ENCODE measurements at regions not wholly inside any gene's neighbourhood (a gene's known extent, or its start where the extent isn't known, plus 50 kb on each side); places are given as distances from the start of the nearest gene placed in this dataset.

DNA sequence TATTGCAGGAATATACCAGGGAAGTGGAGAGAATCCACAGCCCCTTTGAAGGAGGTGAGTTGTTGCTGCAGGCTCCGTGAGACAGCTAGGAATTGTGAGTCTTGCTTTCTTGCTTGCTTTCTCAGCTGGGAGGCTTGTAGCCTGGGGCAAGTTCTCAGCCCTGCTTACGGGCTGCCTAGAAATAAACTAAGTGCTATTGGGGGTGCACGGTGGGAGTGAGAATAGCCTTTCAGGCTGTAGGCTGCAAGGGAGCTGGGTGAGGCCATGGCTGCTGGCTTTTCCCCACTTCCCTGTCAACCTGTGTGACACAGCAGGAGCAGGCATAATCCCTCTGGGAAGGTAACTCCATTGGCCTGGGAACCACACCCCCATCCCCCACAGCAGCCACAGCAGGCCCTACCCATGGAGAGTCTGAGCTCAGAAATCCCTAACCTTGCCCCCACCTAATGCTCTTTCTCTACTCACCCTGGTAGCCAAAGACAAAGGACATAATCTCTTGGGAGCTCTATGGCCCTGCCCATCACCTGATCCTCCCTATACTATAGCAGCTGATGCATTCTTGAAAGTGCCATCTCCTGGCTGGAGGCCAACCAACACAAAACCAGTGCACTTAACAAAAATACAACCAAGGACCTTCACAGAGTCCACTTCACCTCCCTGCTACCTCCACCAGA lies 113.0 kb downstream of the MMRN1 start:
- peak overlapping the region; percentile 27; the same call in 1 of the 2 replicates for H3K9ac ChIP-seq (ENCODE audit: low read depth, low read length)
- H3K4me1 ChIP-seq (ENCODE audit: insufficient read depth, low read length): peaks cover 5% of the 10 kb centered on the region; the same call in 1 of the 2 replicates
- H3K9me3 ChIP-seq (ENCODE audit: control insufficient read depth, insufficient read depth, low read length): no peaks in the 10 kb centered on the region
- H3K36me3 ChIP-seq (ENCODE audit: insufficient read depth, low read length): no peaks in the 10 kb centered on the region

GRCh38 chr4:90012918-90013317 lies 114.3 kb upstream of the CCSER1 start:
- Histone ChIP-seq H3K9me3 (ENCODE audit: control insufficient read depth, insufficient read depth, low read length) (no peaks in the 10 kb centered on the region), H3K36me3 (ENCODE audit: insufficient read depth, low read length) (no peaks in the 10 kb centered on the region), H3K4me1 (ENCODE audit: insufficient read depth, low read length) (no peaks in the 10 kb centered on the region)

GRCh38 chr4:90024519-90024918 lies 102.7 kb upstream of the CCSER1 start:
- H3K9ac ChIP-seq (ENCODE audit: low read depth, low read length): no peak overlapping the region
- no peaks in the 10 kb centered on the region for H3K4me1 ChIP-seq (ENCODE audit: insufficient read depth, low read length)
- H3K9me3 ChIP-seq (ENCODE audit: control insufficient read depth, insufficient read depth, low read length): no peaks in the 10 kb centered on the region
- no peaks in the 10 kb centered on the region for H3K36me3 ChIP-seq (ENCODE audit: insufficient read depth, low read length)

More at GRCh38 chr4:90012918-90013317, 114.3 kb upstream of the CCSER1 start:
- H3K9ac ChIP-seq (ENCODE audit: low read depth, low read length): no peak overlapping the region

GRCh38 chr4:90025248-90025647 lies 101.9 kb upstream of the CCSER1 start:
- Histone ChIP-seq H3K36me3 (ENCODE audit: insufficient read depth, low read length) (no peaks in the 10 kb centered on the region), H3K9ac (ENCODE audit: low read depth, low read length) (no peak overlapping the region), H3K9me3 (ENCODE audit: control insufficient read depth, insufficient read depth, low read length) (no peaks in the 10 kb centered on the region), H3K4me1 (ENCODE audit: insufficient read depth, low read length) (no peaks in the 10 kb centered on the region)

DNA sequence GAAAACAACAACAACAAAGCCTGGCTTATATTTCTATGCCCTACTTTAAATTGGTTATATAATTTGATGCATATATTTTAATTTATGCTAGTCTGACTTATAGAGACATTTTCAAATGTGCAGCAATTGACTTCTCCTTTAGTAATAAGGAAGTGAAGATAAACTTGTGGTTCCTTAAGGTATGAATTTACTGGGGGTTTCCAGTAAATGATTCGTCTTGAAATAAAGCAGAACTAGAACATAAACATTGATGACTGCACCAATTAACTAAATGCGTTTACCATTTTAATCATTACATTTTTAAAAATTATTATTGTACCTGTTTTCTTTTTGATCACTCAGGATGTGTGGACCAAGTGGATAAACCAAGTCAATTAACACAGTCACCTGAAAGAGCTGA lies 99.6 kb upstream of the CCSER1 start:
- H3K9ac ChIP-seq (ENCODE audit: low read depth, low read length): no peak overlapping the region

GRCh38 chr4:90028460-90028859 lies 98.7 kb upstream of the CCSER1 start:
- H3K9me3 ChIP-seq (ENCODE audit: control insufficient read depth, insufficient read depth, low read length): no peaks in the 10 kb centered on the region
- H3K36me3 ChIP-seq (ENCODE audit: insufficient read depth, low read length): no peaks in the 10 kb centered on the region
- H3K9ac ChIP-seq (ENCODE audit: low read depth, low read length): no peak overlapping the region
- H3K4me1 ChIP-seq (ENCODE audit: insufficient read depth, low read length): no peaks in the 10 kb centered on the region

More for the DNA sequence above, 99.6 kb upstream of the CCSER1 start:
- Histone ChIP-seq H3K9me3 (ENCODE audit: control insufficient read depth, insufficient read depth, low read length) (no peaks in the 10 kb centered on the region), H3K36me3 (ENCODE audit: insufficient read depth, low read length) (no peaks in the 10 kb centered on the region), H3K4me1 (ENCODE audit: insufficient read depth, low read length) (no peaks in the 10 kb centered on the region)

DNA sequence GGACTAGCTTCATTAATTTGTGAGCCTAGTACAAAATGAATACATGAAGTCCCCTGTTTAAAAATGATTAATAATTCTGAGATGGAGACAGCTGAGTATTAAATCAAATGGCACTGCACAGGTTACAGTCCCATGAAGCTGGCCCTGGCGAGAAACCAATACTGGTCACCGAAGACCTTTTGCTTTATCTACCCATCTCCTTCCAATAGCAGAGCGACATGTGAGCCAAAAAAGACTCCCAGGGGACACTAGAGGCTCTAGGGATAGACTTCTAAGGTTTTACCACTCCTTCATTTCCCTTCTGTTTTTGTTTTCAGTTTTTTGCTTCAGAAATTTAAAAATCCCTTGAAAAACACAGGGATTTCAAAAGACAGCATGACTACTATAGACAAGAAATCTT lies 97.0 kb upstream of the CCSER1 start:
- H3K36me3 ChIP-seq (ENCODE audit: insufficient read depth, low read length): no peaks in the 10 kb centered on the region
- no peaks in the 10 kb centered on the region for H3K9me3 ChIP-seq (ENCODE audit: control insufficient read depth, insufficient read depth, low read length)
- no peak overlapping the region for H3K9ac ChIP-seq (ENCODE audit: low read depth, low read length)
- no peaks in the 10 kb centered on the region for H3K4me1 ChIP-seq (ENCODE audit: insufficient read depth, low read length)

- no peaks in the 10 kb centered on the region for H3K36me3 ChIP-seq (ENCODE audit: insufficient read depth, low read length)
- no peaks in the 10 kb centered on the region for H3K4me1 ChIP-seq (ENCODE audit: insufficient read depth, low read length)
- no peaks in the 10 kb centered on the region for H3K9me3 ChIP-seq (ENCODE audit: control insufficient read depth, insufficient read depth, low read length)
- H3K9ac ChIP-seq (ENCODE audit: low read depth, low read length): no peak overlapping the region
These were observed 96.2 kb upstream of the CCSER1 start for GRCh38 chr4:90030953-90031352.

DNA sequence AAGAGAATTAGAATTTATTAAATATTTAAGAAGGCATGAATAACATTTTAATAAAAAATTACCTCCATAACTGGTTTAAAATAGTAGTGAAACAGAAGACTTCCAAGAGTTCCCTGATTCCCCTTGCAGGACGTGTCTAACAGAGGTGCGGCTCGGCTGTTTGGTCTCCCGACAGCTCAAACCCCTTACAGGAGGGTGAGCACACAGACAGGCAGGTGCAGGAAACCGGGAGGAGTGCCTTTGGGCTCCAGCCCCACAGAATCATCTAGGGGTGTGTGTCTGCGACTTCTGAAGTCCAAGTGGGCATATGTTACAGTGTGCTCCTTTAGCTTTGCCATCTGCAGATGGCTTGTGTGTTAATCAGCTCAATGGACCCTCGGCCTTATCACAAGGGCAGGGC lies 88.1 kb upstream of the CCSER1 start:
- Histone ChIP-seq H3K4me1 (ENCODE audit: insufficient read depth, low read length) (no peaks in the 10 kb centered on the region), H3K9ac (ENCODE audit: low read depth, low read length) (no peak overlapping the region), H3K9me3 (ENCODE audit: control insufficient read depth, insufficient read depth, low read length) (no peaks in the 10 kb centered on the region), H3K36me3 (ENCODE audit: insufficient read depth, low read length) (no peaks in the 10 kb centered on the region)

DNA sequence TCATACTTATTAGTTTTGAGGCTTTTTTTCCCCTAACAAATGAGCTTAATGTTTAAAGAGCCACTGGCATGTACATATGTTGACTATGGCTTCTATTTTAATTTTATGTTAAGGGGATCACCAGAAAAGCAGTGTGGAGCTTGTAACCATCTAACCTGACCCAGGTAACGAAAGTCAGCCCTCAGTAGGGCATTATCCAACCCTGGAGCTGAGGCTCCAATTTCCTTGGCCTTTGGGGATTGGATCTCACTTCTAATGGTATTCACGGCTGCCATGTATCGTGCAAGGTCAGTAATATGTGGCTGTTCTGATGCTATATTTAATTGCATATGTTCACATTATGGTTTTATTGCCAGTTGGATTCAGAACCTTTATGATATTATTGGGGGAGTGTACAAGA lies 75.2 kb upstream of the CCSER1 start:
- Histone ChIP-seq H3K9me3 (ENCODE audit: control insufficient read depth, insufficient read depth, low read length) (no peaks in the 10 kb centered on the region), H3K9ac (ENCODE audit: low read depth, low read length) (no peak overlapping the region), H3K36me3 (ENCODE audit: insufficient read depth, low read length) (no peaks in the 10 kb centered on the region), H3K4me1 (ENCODE audit: insufficient read depth, low read length) (peaks cover 6% of the 10 kb centered on the region; the same call in 1 of the 2 replicates)

DNA sequence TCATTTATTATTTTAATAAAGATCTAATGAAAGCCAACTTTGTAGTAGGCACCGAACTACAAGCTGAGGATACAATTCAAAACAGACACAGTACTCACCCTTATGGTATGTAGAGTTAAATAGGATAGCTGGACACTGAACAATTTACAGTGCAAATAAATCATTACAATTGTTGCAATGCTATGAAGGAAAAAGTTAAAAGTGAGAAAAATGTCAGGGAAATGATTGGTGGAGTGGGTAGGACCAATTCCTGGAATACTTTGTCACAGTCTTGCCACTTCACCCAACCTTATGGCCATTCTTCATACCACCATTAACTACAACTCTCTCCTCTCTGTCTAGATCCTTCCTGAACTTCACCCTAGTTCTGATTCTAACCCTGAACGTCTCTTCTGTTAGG lies 70.1 kb upstream of the CCSER1 start:
- H3K36me3 ChIP-seq (ENCODE audit: insufficient read depth, low read length): no peaks in the 10 kb centered on the region
- H3K9ac ChIP-seq (ENCODE audit: low read depth, low read length): no peak overlapping the region
- H3K9me3 ChIP-seq (ENCODE audit: control insufficient read depth, insufficient read depth, low read length): no peaks in the 10 kb centered on the region
- H3K4me1 ChIP-seq (ENCODE audit: insufficient read depth, low read length): peaks cover 13% of the 10 kb centered on the region; the same call in 1 of the 2 replicates

GRCh38 chr4:90060039-90060438 lies 67.2 kb upstream of the CCSER1 start:
- Histone ChIP-seq H3K36me3 (ENCODE audit: insufficient read depth, low read length) (no peaks in the 10 kb centered on the region), H3K4me1 (ENCODE audit: insufficient read depth, low read length) (peaks cover 8% of the 10 kb centered on the region; the same call in 1 of the 2 replicates), H3K9ac (ENCODE audit: low read depth, low read length) (no peak overlapping the region), H3K9me3 (ENCODE audit: control insufficient read depth, insufficient read depth, low read length) (no peaks in the 10 kb centered on the region)

GRCh38 chr4:90061881-90062280 lies 65.3 kb upstream of the CCSER1 start:
- H3K4me1 ChIP-seq (ENCODE audit: insufficient read depth, low read length): peaks cover 8% of the 10 kb centered on the region; the same call in 1 of the 2 replicates
- no peaks in the 10 kb centered on the region for H3K36me3 ChIP-seq (ENCODE audit: insufficient read depth, low read length)
- no peaks in the 10 kb centered on the region for H3K9me3 ChIP-seq (ENCODE audit: control insufficient read depth, insufficient read depth, low read length)
- no peak overlapping the region for H3K9ac ChIP-seq (ENCODE audit: low read depth, low read length)

DNA sequence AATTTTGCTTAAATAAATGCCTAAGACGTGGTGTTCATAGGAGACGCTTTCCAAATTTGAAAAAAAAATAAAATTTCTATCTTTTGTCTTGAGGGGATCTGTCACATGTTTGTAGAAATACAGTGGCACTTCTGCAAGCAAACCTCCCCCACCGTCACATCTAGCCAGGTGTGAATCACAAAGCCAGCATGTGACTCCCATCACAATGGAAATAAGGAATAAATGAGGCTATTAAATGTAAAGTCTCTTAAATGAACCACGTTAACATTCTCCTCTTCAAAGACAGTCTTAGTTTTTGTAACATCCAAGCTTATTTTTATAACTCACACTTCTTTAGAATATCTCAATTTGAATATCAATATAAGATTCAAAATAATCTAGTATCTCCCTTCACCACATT lies 63.0 kb upstream of the CCSER1 start:
- peaks cover 8% of the 10 kb centered on the region; the same call in 1 of the 2 replicates for H3K4me1 ChIP-seq (ENCODE audit: insufficient read depth, low read length)
- no peaks in the 10 kb centered on the region for H3K9me3 ChIP-seq (ENCODE audit: control insufficient read depth, insufficient read depth, low read length)
- H3K36me3 ChIP-seq (ENCODE audit: insufficient read depth, low read length): no peaks in the 10 kb centered on the region
- H3K9ac ChIP-seq (ENCODE audit: low read depth, low read length): no peak overlapping the region

DNA sequence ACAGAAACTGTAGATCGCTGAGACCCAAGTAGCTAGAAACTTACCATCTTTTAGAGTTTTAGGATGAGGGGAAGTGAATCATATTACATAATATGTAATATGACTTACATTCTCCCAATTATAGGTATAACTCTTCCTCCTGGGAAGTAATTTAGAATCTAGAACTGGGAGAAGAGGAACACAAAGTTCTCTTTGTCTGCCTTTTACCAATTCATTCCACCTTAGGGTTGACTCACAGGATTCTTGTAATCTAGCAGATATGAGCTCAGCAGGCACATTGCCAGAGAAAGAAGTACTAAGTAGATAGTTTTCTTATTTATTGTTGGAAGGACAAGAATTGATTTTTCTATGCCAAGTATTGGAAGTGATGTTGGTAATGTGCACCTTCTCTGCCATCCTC lies 58.0 kb upstream of the CCSER1 start:
- no peak overlapping the region for H3K9ac ChIP-seq (ENCODE audit: low read depth, low read length)
- H3K9me3 ChIP-seq (ENCODE audit: control insufficient read depth, insufficient read depth, low read length): no peaks in the 10 kb centered on the region
- H3K36me3 ChIP-seq (ENCODE audit: insufficient read depth, low read length): no peaks in the 10 kb centered on the region
- no peaks in the 10 kb centered on the region for H3K4me1 ChIP-seq (ENCODE audit: insufficient read depth, low read length)

Measured in ES-I3 (cell line).